ENCODE measurements at regions not wholly inside any gene's neighbourhood (a gene's known extent, or its start where the extent isn't known, plus 50 kb on each side); places are given as distances from the start of the nearest gene placed in this dataset.
A peak's percentile ranks its signal among the peaks of the same experiment; 100 is the strongest.
"Not testable (repeated sequence)": the region's sequence is repeated elsewhere in the genome, so short reads cannot be mapped to it uniquely, and the experiment has no call there.

GRCh38 chr7:81355911-81356310 is 413.9 kb downstream of the HGF start:
- no peak for DNase-seq (ENCODE audit: low spot score)

GRCh38 chr7:81349044-81349443 is 420.8 kb downstream of the HGF start:
- no peak for DNase-seq (ENCODE audit: low spot score)

GRCh38 chr7:81339946-81340345 is 421.1 kb upstream of the SEMA3C start:
- DNase-seq (ENCODE audit: low spot score) = peak; percentile 3

GRCh38 chr7:81333536-81333935 is 414.7 kb upstream of the SEMA3C start:
- DNase-seq (ENCODE audit: low spot score) = no peak

GRCh38 chr7:81333004-81333403 is 414.2 kb upstream of the SEMA3C start:
- DNase-seq (ENCODE audit: low spot score) = peak; percentile 10

GRCh38 chr7:81331061-81332018 is 412.5 kb upstream of the SEMA3C start:
- DNase-seq (ENCODE audit: low spot score) = no peak

GRCh38 chr7:81330108-81330507 is 411.3 kb upstream of the SEMA3C start:
- no peak for DNase-seq (ENCODE audit: low spot score)

GRCh38 chr7:81327468-81328266 is 408.8 kb upstream of the SEMA3C start:
- DNase-seq (ENCODE audit: low spot score) = no peak

- no peak for DNase-seq (ENCODE audit: low spot score)
Measured at GRCh38 chr7:81321949-81322348, 403.1 kb upstream of the SEMA3C start.

GRCh38 chr7:81317741-81318140 is 398.9 kb upstream of the SEMA3C start:
- DNase-seq (ENCODE audit: low spot score) = no peak

GRCh38 chr7:81308643-81309322 is 389.9 kb upstream of the SEMA3C start:
- DNase-seq (ENCODE audit: low spot score) = peak; percentile 25

- DNase-seq (ENCODE audit: low spot score) = no peak
Measured at GRCh38 chr7:81301815-81302214, 383.0 kb upstream of the SEMA3C start.

- DNase-seq (ENCODE audit: low spot score) = no peak
Measured at GRCh38 chr7:81300753-81301152, 381.9 kb upstream of the SEMA3C start.

GRCh38 chr7:81299711-81300110 is 380.9 kb upstream of the SEMA3C start:
- DNase-seq (ENCODE audit: low spot score) = no peak

GRCh38 chr7:81298951-81299666 is 380.3 kb upstream of the SEMA3C start:
- peak; percentile 93 for DNase-seq (ENCODE audit: low spot score)

GRCh38 chr7:81297317-81297716 is 378.5 kb upstream of the SEMA3C start:
- no peak for DNase-seq (ENCODE audit: low spot score)

GRCh38 chr7:81296726-81297125 is 377.9 kb upstream of the SEMA3C start:
- DNase-seq (ENCODE audit: low spot score) = no peak

- DNase-seq (ENCODE audit: low spot score) = no peak
Measured at GRCh38 chr7:81294897-81295515, 376.2 kb upstream of the SEMA3C start.

GRCh38 chr7:81293806-81294205 is 375.0 kb upstream of the SEMA3C start:
- no peak for DNase-seq (ENCODE audit: low spot score)

- DNase-seq (ENCODE audit: low spot score) = not testable (repeated sequence)
Measured at GRCh38 chr7:81286754-81287153, 367.9 kb upstream of the SEMA3C start.
